NB4 (cell line): ENCODE measurements at regions not wholly inside any gene's neighbourhood (a gene's known extent, or its start where the extent isn't known, plus 50 kb on each side); places are given as distances from the start of the nearest gene placed in this dataset.

Experiments used
- POLR2A ChIP-seq: IDR thresholded peaks from 2 replicates; pipeline ENCODE4 v1.6.1; 2011; ENCODE audit warnings: mild to moderate bottlenecking; ENCODE audit not compliant: insufficient read length; ENCODE audit errors: extremely low read depth
- TF ChIP-seq, protein P1 (sequence below): IDR thresholded peaks from one replicate; pipeline ENCODE4 v1.5.1; 2012; ENCODE audit warnings: low read depth, low read length
- TF ChIP-seq, protein P2 (sequence below): IDR thresholded peaks from 2 replicates; pipeline ENCODE4 v1.6.1; 2011; ENCODE audit warnings: low read depth, low read length

DNA sequence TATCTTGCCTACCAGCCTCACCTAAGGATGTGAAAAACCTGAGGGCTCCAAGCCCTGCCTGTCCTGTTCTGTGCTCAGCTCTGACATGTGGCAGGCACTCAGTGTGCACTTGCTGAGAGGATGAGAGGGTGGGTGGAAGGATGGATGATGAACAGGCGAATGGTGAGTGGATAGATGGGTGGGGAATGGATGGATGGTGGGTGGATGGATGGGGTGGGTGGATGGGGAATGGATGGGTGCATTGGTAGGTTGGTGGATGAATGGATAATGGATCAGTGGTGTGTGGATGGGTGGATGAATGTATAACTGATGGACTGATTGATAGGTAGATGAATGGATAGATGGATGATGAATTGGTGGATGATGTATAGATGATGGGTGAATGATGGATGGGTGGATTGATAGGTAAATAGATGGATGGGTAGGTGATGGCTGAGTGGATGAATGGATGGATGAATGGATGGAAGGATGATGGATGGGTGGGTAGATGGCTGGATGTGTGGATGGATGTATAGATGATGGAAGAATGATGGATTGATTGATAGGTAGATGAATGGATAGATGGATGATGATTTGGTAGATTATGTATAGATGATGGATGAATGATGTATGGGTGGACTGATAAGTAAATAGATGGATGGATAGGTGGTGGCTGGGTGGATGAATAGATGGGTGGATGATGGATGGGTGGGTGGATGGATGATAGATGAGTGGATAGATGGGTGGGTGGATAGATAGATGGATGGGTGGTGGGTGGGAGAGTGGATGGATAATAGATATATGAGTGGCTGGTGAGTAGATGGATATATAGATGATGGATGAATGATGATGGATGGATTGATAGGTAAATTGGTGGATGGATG is 69.3 kb upstream of the NKX1-1 start:
- TF ChIP-seq, protein P1, sequence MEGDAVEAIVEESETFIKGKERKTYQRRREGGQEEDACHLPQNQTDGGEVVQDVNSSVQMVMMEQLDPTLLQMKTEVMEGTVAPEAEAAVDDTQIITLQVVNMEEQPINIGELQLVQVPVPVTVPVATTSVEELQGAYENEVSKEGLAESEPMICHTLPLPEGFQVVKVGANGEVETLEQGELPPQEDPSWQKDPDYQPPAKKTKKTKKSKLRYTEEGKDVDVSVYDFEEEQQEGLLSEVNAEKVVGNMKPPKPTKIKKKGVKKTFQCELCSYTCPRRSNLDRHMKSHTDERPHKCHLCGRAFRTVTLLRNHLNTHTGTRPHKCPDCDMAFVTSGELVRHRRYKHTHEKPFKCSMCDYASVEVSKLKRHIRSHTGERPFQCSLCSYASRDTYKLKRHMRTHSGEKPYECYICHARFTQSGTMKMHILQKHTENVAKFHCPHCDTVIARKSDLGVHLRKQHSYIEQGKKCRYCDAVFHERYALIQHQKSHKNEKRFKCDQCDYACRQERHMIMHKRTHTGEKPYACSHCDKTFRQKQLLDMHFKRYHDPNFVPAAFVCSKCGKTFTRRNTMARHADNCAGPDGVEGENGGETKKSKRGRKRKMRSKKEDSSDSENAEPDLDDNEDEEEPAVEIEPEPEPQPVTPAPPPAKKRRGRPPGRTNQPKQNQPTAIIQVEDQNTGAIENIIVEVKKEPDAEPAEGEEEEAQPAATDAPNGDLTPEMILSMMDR = no peak
- TF ChIP-seq POLR2A = no peak
- TF ChIP-seq, protein P2, sequence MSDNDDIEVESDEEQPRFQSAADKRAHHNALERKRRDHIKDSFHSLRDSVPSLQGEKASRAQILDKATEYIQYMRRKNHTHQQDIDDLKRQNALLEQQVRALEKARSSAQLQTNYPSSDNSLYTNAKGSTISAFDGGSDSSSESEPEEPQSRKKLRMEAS = no peak
